ENCODE measurements at regions not wholly inside any gene's neighbourhood (a gene's known extent, or its start where the extent isn't known, plus 50 kb on each side); places are given as distances from the start of the nearest gene placed in this dataset.

GRCh38 chr15:69798481-69799250 lies 299.1 kb downstream of the TLE3 start:
- DNase-seq = no peak

DNA sequence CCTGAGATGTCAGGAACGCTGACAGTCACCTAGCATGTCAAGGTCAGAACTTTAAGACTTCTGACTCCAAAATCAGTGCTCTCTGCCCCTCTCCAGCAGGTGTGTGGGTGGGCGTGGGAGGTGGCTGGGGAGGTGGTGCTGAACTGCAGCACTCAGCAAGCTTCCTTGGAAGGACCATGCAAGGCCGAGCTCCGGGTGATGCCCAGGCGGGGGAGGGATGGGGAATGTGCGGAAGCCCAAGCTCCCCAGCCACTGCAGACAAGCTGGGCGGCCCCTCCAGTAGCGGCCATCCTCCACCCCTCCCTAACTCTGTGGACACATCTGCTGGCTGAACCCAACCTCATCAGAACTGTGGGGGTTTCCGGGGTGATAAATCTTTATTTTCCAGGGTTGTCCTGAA lies 296.6 kb downstream of the TLE3 start:
- no peak for DNase-seq

- DNase-seq = no peak
Observed at GRCh38 chr15:69802432-69802831, 295.3 kb downstream of the TLE3 start.

DNA sequence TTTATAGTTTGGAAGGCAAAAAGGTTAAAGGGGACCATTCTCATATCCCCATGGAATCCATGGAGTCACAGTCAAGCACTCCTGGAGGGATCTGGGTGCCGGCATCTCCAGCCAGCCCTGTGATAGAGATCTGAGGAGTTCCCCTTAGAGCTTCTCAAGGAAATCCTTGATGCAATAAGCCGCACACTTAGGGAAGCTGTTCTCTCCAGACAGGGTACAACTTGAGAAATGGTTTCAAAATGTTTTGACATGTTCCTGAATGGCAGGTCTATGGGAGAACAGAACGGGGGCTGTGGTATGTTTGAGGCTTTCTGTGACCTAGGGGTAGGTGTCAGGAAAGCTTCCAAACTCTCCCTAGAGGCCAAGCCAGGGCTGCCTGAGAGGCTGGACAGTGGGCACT lies 292.9 kb downstream of the TLE3 start:
- DNase-seq = no peak

- DNase-seq = no peak
Observed at GRCh38 chr15:69805248-69805953, 292.3 kb downstream of the TLE3 start.

GRCh38 chr15:69806287-69806915 lies 291.3 kb downstream of the TLE3 start:
- no peak for DNase-seq

GRCh38 chr15:69807721-69808120 lies 290.0 kb downstream of the TLE3 start:
- no peak for DNase-seq

DNA sequence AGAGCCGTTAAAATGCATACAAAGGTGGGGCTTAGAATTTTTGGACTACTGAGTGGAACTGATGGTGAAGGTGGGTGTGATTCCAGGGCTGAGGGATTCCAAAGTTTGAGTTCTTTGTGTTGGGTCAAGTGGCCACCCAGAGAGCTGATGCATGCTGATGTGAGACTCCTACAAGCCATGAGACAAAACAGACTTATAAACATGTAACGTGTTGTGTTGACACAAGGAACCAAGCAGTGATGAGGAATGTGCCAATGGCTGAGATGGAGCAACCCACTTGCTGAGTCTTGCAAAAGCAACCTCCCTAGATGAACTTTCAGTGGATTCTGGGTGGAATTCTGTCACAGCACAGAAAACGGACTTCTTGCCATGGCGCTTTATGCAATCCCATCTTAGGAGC lies 289.0 kb downstream of the TLE3 start:
- no peak for DNase-seq

GRCh38 chr15:69809421-69809820 lies 288.3 kb downstream of the TLE3 start:
- no peak for DNase-seq

GRCh38 chr15:69810431-69811354 lies 287.0 kb downstream of the TLE3 start:
- DNase-seq = no peak

- DNase-seq = no peak
Observed at GRCh38 chr15:69812861-69813261, 284.9 kb downstream of the TLE3 start.

GRCh38 chr15:69813881-69814280 lies 283.8 kb downstream of the TLE3 start:
- no peak for DNase-seq

GRCh38 chr15:69814932-69815331 lies 282.8 kb downstream of the TLE3 start:
- no peak for DNase-seq

- DNase-seq = no peak
Observed at GRCh38 chr15:69815793-69816192, 281.9 kb downstream of the TLE3 start.

DNA sequence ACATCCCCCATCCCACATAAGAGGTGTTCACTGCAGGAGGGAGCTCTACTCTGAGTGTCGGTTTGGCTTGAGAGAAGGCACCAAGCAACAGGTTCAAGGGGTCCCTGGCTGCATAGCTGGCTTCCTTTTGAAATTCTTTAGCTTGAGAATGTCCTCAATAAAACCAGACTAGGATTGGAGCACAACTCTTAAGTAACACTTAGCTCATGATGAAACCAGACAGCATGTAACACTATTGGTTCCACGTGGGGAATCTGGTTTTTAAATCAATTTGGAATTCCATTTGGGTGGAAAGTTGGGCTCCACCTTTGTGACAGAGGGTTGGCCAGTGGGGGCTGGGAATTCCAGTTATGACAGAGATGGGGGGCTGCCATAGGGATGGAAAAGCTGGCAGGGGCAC lies 281.2 kb downstream of the TLE3 start:
- DNase-seq = no peak

GRCh38 chr15:69818529-69818928 lies 279.2 kb downstream of the TLE3 start:
- DNase-seq = no peak

- DNase-seq = no peak
Observed at GRCh38 chr15:69819371-69819770, 278.3 kb downstream of the TLE3 start.

DNA sequence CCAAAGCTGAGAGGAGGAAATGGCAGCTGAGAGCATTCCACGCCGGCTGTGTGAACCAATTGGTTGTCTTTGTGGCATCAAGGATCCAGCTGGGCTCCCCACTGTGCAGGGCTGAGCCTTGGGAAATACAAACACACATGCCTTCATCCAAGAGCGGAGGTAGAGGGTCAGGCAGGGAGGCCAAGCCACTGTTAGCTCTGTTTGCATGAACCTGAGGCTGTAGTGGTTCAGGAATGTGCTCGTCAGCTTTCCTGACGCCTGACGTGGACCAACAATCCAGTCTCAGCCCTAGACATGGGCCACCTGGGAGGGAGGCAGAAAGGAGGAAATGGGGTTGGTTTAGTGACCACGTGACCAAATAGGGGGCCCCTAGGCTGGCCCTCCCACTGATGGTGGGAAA lies 276.9 kb downstream of the TLE3 start:
- no peak for DNase-seq

- no peak for DNase-seq
Observed at GRCh38 chr15:69823223-69823907, 274.4 kb downstream of the TLE3 start.

DNA sequence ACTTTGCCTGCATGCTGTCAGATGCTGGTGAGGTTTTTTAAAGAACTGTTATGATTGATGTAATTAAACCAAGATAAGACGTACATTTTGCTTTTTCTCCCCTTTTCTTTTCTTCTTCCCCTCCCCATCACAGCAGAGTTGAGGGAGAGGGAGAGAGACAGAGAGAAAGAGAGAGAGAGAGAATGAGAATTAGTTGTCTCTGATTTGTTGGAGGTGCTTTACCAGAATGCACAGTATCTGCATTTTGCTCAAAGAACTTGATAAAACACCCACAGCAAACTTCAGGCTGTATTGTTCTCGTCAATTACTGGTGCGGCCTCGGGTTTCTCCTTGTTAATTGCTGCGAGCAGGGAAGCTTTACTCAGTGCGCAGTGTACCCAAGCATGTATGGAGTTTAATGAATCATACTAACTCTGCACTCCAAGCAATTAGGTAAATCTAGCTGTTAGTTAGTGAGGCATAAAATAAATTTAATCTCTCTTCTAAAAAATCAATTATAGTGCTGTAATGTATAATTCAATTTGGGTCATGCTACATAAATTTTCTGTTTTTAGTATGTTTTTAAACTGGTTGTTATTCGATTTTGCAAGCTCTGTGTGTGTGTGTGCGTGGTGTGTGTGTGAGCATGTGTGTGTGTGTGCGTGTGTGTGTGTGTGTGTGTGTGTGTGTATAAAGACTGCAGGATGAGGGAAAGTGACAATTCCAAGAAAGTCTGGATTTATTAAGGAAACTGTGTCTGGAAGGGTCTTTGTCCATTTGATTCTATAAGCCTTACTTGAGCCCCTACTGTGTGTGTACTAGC lies 273.4 kb downstream of the TLE3 start:
- no peak for DNase-seq

DNA sequence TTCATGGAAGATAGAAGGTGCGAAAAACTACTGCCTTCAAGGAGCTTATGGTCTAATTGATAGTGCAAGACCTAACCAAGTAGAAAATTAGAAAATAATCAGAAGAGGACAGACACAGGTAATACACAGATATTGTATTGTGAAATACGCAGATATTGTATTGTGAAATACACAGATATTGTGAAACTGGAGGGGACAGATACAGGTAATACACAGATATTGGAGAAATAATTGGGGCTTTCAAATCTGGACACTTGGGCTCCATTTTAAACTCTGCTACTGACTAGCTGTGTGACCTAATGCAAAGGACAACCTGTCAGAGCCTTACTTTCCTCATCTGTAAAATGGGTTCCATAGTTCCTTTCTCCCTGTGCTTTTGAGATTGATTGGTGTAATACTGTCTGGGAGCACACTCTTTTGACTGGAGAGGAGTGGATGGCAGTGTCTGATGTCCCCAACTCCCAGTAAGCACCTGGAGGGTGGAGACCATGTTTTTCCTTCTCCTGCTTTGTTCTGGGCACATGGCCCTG lies 272.8 kb downstream of the TLE3 start:
- DNase-seq = no peak
